Vagina (tissue), 2 donors: ENCODE measurements at regions not wholly inside any gene's neighbourhood (a gene's known extent, or its start where the extent isn't known, plus 50 kb on each side); places are given as distances from the start of the nearest gene placed in this dataset.

Source experiments
- POLR2A ChIP-seq, 2 donors: fragments of 450-650 bp; IDR thresholded peaks; one replicate each; pipeline ENCODE4 v1.6.1; 2017; ENCODE audit warnings: antibody characterized with exemption in 2 of 2, mild to moderate bottlenecking in 2 of 2, moderate library complexity in 2 of 2
- POLR2AphosphoS5 ChIP-seq, 2 donors: sonication (generic); formaldehyde crosslinking; IDR thresholded peaks; one replicate each; pipeline ENCODE4 v1.9.0; 2017; ENCODE audit warnings: antibody characterized with exemption in 2 of 2, mild to moderate bottlenecking in 2 of 2, low read depth in 1 of 2; ENCODE audit not compliant: insufficient read depth in 1 of 2
- TF ChIP-seq, protein P1 (sequence below), 3 experiments: fragments of 450-650 bp in 2 of 3; fragments of 200-600 bp in 1 of 3; sonication (generic) in 1 of 3; IDR thresholded peaks; one replicate each; pipeline ENCODE4 v1.5.1; 2017 to 2019; ENCODE audit warnings: antibody characterized with exemption in 3 of 3, mild to moderate bottlenecking in 2 of 3, moderate library complexity in 2 of 3

- TF ChIP-seq POLR2AphosphoS5 (IDR thresholded peaks at IDR 0.05; ENCODE audit: insufficient read depth in 1 of 2, low read depth in 1 of 2) (no peak), POLR2A (IDR thresholded peaks at IDR 0.05) (no peak)
- TF ChIP-seq, protein P1, sequence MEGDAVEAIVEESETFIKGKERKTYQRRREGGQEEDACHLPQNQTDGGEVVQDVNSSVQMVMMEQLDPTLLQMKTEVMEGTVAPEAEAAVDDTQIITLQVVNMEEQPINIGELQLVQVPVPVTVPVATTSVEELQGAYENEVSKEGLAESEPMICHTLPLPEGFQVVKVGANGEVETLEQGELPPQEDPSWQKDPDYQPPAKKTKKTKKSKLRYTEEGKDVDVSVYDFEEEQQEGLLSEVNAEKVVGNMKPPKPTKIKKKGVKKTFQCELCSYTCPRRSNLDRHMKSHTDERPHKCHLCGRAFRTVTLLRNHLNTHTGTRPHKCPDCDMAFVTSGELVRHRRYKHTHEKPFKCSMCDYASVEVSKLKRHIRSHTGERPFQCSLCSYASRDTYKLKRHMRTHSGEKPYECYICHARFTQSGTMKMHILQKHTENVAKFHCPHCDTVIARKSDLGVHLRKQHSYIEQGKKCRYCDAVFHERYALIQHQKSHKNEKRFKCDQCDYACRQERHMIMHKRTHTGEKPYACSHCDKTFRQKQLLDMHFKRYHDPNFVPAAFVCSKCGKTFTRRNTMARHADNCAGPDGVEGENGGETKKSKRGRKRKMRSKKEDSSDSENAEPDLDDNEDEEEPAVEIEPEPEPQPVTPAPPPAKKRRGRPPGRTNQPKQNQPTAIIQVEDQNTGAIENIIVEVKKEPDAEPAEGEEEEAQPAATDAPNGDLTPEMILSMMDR (IDR thresholded peaks at IDR 0.05), result no peak
Measured at GRCh38 chrX:131915488-131915887, 107.6 kb upstream of the STK26 start.
